Breast epithelium (tissue), 4 donors: ENCODE measurements at regions not wholly inside any gene's neighbourhood (a gene's known extent, or its start where the extent isn't known, plus 50 kb on each side); places are given as distances from the start of the nearest gene placed in this dataset.
A peak's percentile ranks its signal among the peaks of the same experiment; 100 is the strongest.

Experiments
- DNase-seq, 2 donors: peaks; one replicate each; pipeline ENCODE4 v3.0.0-alpha.2; 2019; ENCODE audit warnings: low spot score in 2 of 2
- H3K27ac ChIP-seq, 2 donors: fragments of 200-600 bp; sonication (generic) in 1 of 2; one replicate each; pipeline ENCODE4 v1.5.1; 2016 to 2019; ENCODE audit warnings: mild to moderate bottlenecking in 1 of 2
- H3K27me3 ChIP-seq, 2 donors: fragments of 200-600 bp; sonication (generic) in 1 of 2; one replicate each; pipeline versions ENCODE4 v1.5.1 to v1.6.0; 2017 to 2019; ENCODE audit warnings: control low read depth in 1 of 2, mild to moderate bottlenecking in 1 of 2
- H3K36me3 ChIP-seq: fragments of 200-600 bp; one replicate; pipeline ENCODE4 v1.5.1; 2019
- H3K4me1 ChIP-seq, 2 donors: fragments of 200-600 bp; sonication (generic); one replicate each; pipeline ENCODE4 v1.5.1; 2016 to 2019; ENCODE audit warnings: control low read depth in 1 of 2
- H3K4me3 ChIP-seq, 3 donors: fragments of 200-600 bp; sonication (generic); 1 replicate in 2 of 3; 2 replicates in 1 of 3; pipeline ENCODE4 v1.5.1; 2016 to 2019; ENCODE audit warnings: mild to moderate bottlenecking in 3 of 3, moderate library complexity in 2 of 3
- H3K9me3 ChIP-seq, 2 donors: fragments of 200-600 bp; sonication (generic) in 1 of 2; one replicate each; pipeline ENCODE4 v1.5.1; 2016 to 2019; ENCODE audit warnings: control low read depth in 1 of 2
- POLR2A ChIP-seq: fragments of 450-650 bp; IDR thresholded peaks from one replicate; pipeline ENCODE4 v1.6.1; 2016; ENCODE audit warnings: antibody characterized with exemption, mild to moderate bottlenecking, moderate library complexity
- POLR2AphosphoS5 ChIP-seq, 3 donors: sonication (generic); formaldehyde crosslinking; IDR thresholded peaks; one replicate each; pipeline ENCODE4 v1.6.1; 2017; ENCODE audit warnings: antibody characterized with exemption in 3 of 3
- intact Hi-C: fragments of 100-400 bp; cut with DNase I; formaldehyde crosslinking; loops from one replicate; pipeline ENCODE4 v1.15.1; 2023; ENCODE audit warnings: low total_unique reads
- TF ChIP-seq, protein P1 (sequence below), 3 donors: fragments of 450-650 bp; IDR thresholded peaks; one replicate each; pipeline ENCODE4 v1.5.1; 2016 to 2017; ENCODE audit warnings: antibody characterized with exemption in 3 of 3, mild to moderate bottlenecking in 3 of 3, moderate library complexity in 3 of 3

DNA sequence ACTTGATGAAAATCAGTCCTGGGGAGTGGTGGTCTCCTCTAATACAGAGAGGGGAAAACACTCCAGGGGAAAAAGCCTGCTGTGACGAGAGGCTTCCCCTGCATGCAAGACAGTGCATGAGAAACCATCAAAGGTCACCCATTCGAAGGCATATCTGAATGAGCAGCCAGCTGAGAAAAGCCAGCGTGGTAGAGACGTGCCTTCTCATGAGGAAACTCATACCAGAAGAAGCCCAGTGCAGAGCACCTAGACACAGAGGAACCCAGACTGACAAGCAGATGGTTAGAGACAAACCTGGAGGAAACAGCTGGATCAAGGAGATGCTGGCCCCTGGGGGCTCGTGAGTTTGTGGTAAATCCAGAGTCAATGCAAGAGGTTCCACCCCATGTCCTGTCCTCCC is 534.8 kb downstream of the BRD1 start:
- Histone ChIP-seq H3K36me3 (no peaks in the 10 kb centered on the region), H3K27me3 (peaks cover 0 to 41% of the 10 kb centered on the region in 2 donors), H3K4me1 (no peaks in the 10 kb centered on the region), H3K27ac (no peak overlapping the region), H3K4me3 (no peak overlapping the region), H3K9me3 (peaks cover 11 to 17% of the 10 kb centered on the region in 2 donors)
- TF ChIP-seq, protein P1, sequence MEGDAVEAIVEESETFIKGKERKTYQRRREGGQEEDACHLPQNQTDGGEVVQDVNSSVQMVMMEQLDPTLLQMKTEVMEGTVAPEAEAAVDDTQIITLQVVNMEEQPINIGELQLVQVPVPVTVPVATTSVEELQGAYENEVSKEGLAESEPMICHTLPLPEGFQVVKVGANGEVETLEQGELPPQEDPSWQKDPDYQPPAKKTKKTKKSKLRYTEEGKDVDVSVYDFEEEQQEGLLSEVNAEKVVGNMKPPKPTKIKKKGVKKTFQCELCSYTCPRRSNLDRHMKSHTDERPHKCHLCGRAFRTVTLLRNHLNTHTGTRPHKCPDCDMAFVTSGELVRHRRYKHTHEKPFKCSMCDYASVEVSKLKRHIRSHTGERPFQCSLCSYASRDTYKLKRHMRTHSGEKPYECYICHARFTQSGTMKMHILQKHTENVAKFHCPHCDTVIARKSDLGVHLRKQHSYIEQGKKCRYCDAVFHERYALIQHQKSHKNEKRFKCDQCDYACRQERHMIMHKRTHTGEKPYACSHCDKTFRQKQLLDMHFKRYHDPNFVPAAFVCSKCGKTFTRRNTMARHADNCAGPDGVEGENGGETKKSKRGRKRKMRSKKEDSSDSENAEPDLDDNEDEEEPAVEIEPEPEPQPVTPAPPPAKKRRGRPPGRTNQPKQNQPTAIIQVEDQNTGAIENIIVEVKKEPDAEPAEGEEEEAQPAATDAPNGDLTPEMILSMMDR (IDR thresholded peaks at IDR 0.05) = no peak
- no peak for TF ChIP-seq POLR2A
- no peak for TF ChIP-seq POLR2AphosphoS5 (IDR thresholded peaks at IDR 0.05)
- DNase-seq = peak in 1 of 2 donors; percentile 12
- intact Hi-C loops = loop anchor here (10.0 kb wide), 1 partner anchor 1068 kb away; no protein-coding TSS in a partner anchor

DNA sequence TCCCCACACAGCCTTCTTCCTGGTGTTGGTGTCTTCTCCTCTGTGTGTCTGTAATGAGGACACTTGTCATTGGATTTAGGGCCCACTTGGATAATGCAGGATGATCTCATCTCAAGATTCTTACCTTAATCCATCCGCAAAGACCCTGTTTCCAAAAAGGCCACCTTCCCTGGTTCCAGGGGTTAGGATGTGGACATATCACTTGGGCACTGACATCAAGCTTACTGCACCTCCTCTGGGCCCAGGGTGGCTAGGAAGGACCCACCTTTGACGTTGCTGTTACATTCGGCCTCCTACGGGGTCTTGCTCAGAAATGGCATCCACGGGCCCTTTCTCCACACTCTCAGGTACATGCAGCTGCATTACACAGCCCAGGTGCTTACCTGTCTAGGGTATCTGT is 535.9 kb downstream of the BRD1 start:
- DNase-seq = peak in 1 of 2 donors; percentile 35
- H3K4me1 ChIP-seq = no peaks in the 10 kb centered on the region
- no peak overlapping the region for H3K27ac ChIP-seq
- H3K4me3 ChIP-seq = no peak overlapping the region
- intact Hi-C loops = loop anchor here (10.0 kb wide), 1 partner anchor 1067 kb away; no protein-coding TSS in a partner anchor
- TF ChIP-seq POLR2A = no peak
- TF ChIP-seq, protein P1 (IDR thresholded peaks at IDR 0.05) = no peak
- TF ChIP-seq POLR2AphosphoS5 (IDR thresholded peaks at IDR 0.05) = no peak
- H3K9me3 ChIP-seq = peaks cover 11 to 17% of the 10 kb centered on the region in 2 donors
- H3K27me3 ChIP-seq = peaks cover 0 to 41% of the 10 kb centered on the region in 2 donors
- no peaks in the 10 kb centered on the region for H3K36me3 ChIP-seq

DNA sequence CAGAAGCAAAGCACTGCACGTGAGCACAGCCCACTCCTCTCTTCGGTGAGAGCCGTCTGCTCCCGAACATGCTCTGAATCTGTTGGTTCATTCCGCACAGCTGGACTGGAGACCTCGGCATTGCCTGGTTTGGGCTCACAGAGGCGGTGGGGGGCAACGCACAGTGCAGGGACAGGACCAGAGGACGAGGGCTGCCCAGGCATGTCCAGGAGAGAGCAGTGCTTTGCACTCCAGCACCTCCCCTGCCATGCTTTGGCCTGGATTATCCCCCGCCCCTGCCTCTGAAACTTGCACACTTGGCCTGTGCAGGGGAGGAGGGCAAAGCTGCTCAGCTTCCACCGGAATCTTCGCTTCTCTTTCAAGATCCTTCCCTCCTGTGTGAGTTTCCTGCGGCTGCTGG is 536.5 kb downstream of the BRD1 start:
- peaks cover 0 to 46% of the 10 kb centered on the region in 2 donors for H3K27me3 ChIP-seq
- peak in 1 of 2 donors; percentile 39 for DNase-seq
- no peak overlapping the region for H3K27ac ChIP-seq
- H3K4me3 ChIP-seq = no peak overlapping the region
- intact Hi-C loops = loop anchor here (10.0 kb wide), 1 partner anchor 1066 kb away; no protein-coding TSS in a partner anchor
- no peaks in the 10 kb centered on the region for H3K4me1 ChIP-seq
- no peaks in the 10 kb centered on the region for H3K36me3 ChIP-seq
- peaks cover 11 to 17% of the 10 kb centered on the region in 2 donors for H3K9me3 ChIP-seq
- TF ChIP-seq, protein P1 (IDR thresholded peaks at IDR 0.05) = no peak
- TF ChIP-seq POLR2A (no peak), POLR2AphosphoS5 (IDR thresholded peaks at IDR 0.05) (no peak)

DNA sequence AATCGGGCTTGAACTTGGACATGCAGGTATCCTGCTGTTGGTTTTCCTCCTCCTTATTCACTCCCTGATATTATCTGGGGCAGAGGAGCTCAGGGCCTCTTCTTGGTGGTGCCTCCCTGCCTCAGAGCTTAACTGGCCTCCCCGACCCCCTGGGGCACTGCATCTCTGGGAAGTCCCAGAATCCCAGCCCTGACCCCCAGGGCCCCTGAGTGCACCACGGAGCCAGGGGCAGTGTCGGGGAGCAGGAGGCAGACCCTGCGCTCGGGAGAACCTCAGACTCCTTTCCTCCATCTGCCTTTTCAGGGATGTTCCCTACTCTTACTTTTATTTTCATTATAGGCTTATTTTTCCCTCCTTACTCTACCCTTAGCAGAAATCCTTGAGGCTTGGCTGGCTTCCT is 537.0 kb downstream of the BRD1 start:
- no peak for TF ChIP-seq POLR2AphosphoS5 (IDR thresholded peaks at IDR 0.05)
- no peak for TF ChIP-seq POLR2A
- TF ChIP-seq, protein P1 (IDR thresholded peaks at IDR 0.05) = no peak
- no peaks in the 10 kb centered on the region for H3K4me1 ChIP-seq
- H3K4me3 ChIP-seq = no peak overlapping the region
- H3K36me3 ChIP-seq = no peaks in the 10 kb centered on the region
- peaks cover 0 to 46% of the 10 kb centered on the region in 2 donors for H3K27me3 ChIP-seq
- intact Hi-C loops = loop anchor here (10.0 kb wide), 1 partner anchor 1066 kb away; no protein-coding TSS in a partner anchor
- H3K9me3 ChIP-seq = peaks cover 11 to 17% of the 10 kb centered on the region in 2 donors
- no peak overlapping the region for H3K27ac ChIP-seq
- DNase-seq = peak in 1 of 2 donors; percentile 24

DNA sequence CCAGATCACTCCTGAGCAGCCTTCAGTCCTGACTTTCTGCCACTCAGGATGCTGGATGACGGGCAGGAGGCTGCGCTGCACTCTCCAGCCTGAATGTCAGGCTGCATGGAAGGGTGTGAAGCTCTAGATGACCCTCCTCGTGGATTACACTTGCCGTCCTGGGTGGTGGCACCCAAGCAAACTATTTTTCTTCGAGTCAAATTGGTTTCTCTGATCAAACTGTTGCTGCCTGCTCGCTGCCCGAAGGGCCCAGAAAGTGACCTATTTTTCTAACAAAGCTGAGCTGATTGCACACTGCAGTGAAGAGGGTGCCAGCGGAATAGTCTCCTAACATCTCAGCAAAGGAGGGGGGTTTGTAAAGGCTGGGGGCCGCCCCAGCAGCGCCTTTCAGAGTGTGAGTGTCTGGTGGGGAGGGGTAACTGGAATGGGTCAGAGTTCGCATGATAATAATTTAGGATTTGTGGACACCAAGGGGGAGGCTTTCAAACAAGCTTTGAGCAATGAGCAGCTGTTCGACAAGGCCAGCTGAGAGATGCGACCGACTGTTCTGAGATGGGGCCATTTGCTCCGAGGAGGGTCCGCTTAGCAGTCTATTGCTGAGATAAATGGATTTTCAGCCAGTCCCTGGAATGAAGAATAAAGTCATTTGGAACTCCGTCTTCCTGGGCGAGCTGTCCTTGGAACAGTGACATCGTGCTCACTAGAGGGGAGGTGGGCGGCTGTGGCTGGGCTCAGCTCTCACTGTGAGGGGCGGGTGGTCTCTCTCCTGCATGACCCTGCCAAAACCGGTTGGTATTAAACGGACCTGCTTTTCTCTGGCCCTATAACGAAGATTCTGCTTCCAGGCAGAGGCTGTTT is 537.6 kb downstream of the BRD1 start:
- peaks cover 11 to 16% of the 10 kb centered on the region in 2 donors for H3K9me3 ChIP-seq
- no peak overlapping the region for H3K27ac ChIP-seq
- TF ChIP-seq, protein P1 (IDR thresholded peaks at IDR 0.05) = no peak
- TF ChIP-seq POLR2A (no peak), POLR2AphosphoS5 (IDR thresholded peaks at IDR 0.05) (no peak)
- H3K4me3 ChIP-seq = no peak overlapping the region
- no peaks in the 10 kb centered on the region for H3K36me3 ChIP-seq
- intact Hi-C loops = loop anchor here (10.0 kb wide), 1 partner anchor 1065 kb away; no protein-coding TSS in a partner anchor
- H3K4me1 ChIP-seq = no peaks in the 10 kb centered on the region
- peak in 1 of 2 donors; percentile 19 for DNase-seq
- H3K27me3 ChIP-seq = peaks cover 0 to 46% of the 10 kb centered on the region in 2 donors
